GM12872 (cell line): ENCODE measurements at regions not wholly inside any gene's neighbourhood (a gene's known extent, or its start where the extent isn't known, plus 50 kb on each side); places are given as distances from the start of the nearest gene placed in this dataset.

Experiments
- CTCF ChIP-seq: IDR thresholded peaks from 3 replicates; pipeline ENCODE4 v1.5.1; 2011; ENCODE audit warnings: low read depth, mild to moderate bottlenecking, low read length, moderate library complexity; ENCODE audit not compliant: insufficient read depth

GRCh38 chr14:44833376-44834060, 128.2 kb downstream of the KLHL28 start:
- no peak for TF ChIP-seq CTCF

GRCh38 chr14:44830371-44830770, 131.4 kb downstream of the KLHL28 start:
- no peak for TF ChIP-seq CTCF

GRCh38 chr14:44829021-44829420, 132.7 kb downstream of the KLHL28 start:
- TF ChIP-seq CTCF, result no peak

GRCh38 chr14:44828023-44828422, 133.7 kb downstream of the KLHL28 start:
- TF ChIP-seq CTCF, result no peak

GRCh38 chr14:44820230-44820964, 141.3 kb downstream of the KLHL28 start:
- TF ChIP-seq CTCF, result no peak

GRCh38 chr14:44814196-44814595, 147.6 kb downstream of the KLHL28 start:
- no peak for TF ChIP-seq CTCF

- no peak for TF ChIP-seq CTCF
Observed at GRCh38 chr14:44812672-44813071, 149.1 kb downstream of the KLHL28 start.
